ENCODE measurements at regions not wholly inside any gene's neighbourhood (a gene's known extent, or its start where the extent isn't known, plus 50 kb on each side); places are given as distances from the start of the nearest gene placed in this dataset.
"Not testable (repeated sequence)": the region's sequence is repeated elsewhere in the genome, so short reads cannot be mapped to it uniquely, and the experiment has no call there.

GRCh38 chr13:79187917-79188690 lies 218.0 kb downstream of the RBM26 start:
- no peak for DNase-seq (ENCODE audit: low spot score)

GRCh38 chr13:79185580-79185979 lies 220.5 kb downstream of the RBM26 start:
- peak; percentile 30 for DNase-seq (ENCODE audit: low spot score)

DNA sequence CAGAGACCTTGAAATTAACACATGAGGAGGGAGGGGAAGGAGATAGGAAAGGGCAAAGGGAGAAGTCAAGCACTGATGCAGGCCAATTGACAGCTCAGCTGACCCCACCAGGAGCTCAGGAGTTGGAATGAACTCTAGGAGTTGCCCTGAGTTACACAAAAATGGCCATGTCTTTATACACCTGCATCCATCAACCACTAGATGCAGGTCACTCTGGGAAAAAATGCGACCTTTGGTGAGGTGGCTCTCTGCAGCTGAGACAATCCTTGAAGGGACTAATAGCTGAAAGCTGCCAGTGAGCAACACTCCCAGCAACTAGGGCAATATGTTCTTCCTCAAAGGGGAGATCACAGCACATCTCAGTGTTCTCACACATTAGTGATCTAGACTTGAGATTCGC lies 222.8 kb downstream of the RBM26 start:
- no peak for DNase-seq (ENCODE audit: low spot score)

- not testable (repeated sequence) for DNase-seq (ENCODE audit: low spot score)
These were observed 232.4 kb downstream of the RBM26 start for GRCh38 chr13:79173691-79174090.

GRCh38 chr13:79172924-79173323 lies 233.1 kb downstream of the RBM26 start:
- not testable (repeated sequence) for DNase-seq (ENCODE audit: low spot score)

DNA sequence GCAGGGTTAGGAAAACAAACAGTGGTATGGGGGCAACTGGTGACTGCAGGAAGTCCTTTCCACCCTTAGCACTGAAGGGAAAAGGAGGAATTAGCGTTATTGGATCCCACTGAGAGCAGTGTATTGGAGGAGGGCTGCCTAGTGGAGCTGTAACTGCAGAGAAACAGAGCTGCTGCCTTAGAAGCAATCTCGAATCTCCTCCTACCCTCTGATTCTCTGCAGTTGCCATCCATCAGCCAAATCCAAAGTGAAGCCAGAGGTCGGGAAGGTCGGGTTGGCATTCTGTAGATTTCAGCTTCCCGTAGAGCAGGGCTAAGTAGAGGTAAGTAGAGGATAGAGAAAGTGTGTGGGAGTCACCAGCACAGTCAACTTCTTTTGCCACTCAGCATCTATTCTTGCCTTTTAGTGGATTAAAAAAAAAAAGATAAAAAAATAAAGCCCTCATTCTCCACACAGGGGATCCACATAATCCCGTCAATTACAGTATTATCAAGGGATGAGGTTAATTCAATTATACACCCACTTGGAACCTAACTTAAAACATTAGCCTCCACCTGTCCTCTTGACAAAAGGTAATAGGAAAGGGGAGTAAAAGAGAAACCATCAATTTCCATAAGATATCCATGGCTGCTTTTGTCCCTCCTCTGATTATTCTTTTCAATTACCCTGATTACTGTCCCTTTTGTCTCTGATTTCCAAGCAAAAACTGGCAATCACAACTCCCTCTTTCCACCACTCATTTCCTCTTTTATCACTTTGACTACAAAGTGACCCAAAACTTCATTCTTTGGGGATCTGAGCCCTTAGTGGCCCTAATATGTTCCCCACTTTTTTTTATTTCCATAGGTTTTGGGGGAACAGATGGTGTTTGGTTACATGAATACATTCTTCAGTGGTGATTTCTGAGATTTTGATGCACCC lies 234.7 kb downstream of the RBM26 start:
- DNase-seq (ENCODE audit: low spot score): no peak

DNA sequence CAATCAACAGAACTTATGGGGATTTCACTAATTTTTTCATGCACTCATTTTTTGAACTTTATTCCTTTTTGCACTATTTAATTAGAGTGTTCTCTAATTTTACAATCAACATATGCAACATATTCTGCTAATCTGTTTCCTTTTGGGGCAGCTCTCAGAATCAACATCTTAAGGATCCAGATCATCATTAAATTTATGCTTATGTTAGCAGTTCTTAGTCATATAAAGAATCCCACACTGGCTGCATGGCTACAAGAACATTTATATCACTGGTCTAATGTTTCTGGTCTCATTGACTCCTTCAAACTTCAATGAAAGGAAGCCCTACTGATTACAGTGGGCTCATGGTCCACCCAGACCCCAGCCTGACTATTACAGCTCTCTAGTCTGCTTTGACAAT lies 245.2 kb downstream of the RBM26 start:
- DNase-seq (ENCODE audit: low spot score): no peak

DNA sequence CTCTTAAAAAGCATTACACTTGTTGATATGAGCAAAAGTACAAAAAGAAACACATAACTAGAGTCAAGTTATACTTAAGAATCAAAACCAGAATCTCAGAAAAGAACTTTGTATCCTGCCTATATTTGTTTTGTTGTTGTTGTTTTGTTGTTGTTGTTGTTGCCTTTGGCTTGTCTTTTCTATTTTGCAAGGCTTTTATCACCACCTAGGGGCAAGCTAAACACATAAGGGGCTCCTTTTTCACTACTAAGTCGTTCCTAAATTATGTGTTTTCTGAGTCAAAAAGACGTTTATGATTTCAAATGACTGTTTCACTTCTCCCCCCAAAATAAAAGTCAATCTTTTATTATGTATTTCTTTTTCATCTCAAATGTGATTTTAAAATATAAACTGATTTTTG lies 250.2 kb downstream of the RBM26 start:
- DNase-seq (ENCODE audit: low spot score): no peak

GRCh38 chr13:79149210-79149609 lies 256.8 kb downstream of the RBM26 start:
- DNase-seq (ENCODE audit: low spot score): no peak

DNA sequence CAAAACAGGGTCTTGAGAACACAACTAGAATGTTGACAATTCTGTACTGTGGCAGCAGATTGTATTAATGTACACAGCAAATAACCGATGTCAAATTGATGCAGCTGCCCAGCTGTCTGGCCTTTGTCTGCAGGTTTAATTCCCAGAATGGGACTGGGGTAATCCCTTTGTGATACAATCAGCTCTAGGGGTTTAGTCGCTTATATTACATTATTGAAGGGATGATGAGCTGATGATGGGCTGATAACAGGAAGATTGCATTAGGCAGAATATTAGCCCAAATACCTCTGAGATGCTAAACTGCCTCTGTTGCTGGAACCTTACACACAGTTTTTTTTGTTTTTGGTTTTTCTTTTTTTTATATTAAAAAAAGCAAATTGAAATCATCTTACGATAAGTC lies 265.0 kb downstream of the RBM26 start:
- DNase-seq (ENCODE audit: low spot score): no peak

GRCh38 chr13:79128158-79128557 lies 277.9 kb downstream of the RBM26 start:
- DNase-seq (ENCODE audit: low spot score): peak; percentile 29

DNA sequence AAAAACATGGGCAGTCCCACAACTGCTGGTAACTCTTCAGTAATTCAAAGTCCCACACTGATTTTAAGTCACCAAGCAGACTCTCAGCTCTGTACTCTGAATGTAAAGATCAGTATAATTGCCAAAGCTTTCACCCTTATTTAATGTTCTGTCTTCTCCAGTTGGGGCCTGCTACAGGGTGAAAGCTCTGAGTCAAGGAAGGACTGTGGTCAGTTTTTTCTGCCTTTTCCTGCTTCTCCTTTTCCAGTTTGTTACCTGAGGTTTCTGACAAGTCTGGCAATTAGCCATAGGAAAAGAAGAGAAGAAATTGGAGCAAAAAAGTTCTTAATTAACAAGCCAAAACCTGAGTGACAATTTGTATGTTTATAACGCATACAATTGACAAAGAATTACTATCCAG lies 279.3 kb downstream of the RBM26 start:
- no peak for DNase-seq (ENCODE audit: low spot score)

- DNase-seq (ENCODE audit: low spot score): no peak
These were observed 281.9 kb downstream of the RBM26 start for GRCh38 chr13:79124183-79124582.

DNA sequence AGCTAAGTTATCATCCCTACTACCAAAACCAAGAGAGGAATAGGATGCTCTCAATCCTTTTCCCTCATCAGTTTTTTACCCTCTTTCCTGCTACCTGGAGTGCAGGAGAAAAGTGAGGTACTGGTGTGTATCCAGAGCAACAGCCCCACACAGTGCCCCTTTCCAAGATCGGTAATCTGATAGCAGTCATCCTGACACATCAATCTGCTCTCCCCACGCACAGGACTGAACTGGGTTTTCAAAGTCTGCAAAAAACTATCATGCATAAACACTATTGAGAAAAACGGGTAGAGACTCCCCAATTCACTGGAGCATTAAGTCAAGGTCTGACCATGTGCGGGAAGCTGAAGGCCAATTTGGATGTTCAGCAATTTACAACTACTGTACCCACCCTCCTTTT lies 284.8 kb downstream of the RBM26 start:
- no peak for DNase-seq (ENCODE audit: low spot score)

GRCh38 chr13:79119578-79120107 lies 286.4 kb downstream of the RBM26 start:
- DNase-seq (ENCODE audit: low spot score): no peak

DNA sequence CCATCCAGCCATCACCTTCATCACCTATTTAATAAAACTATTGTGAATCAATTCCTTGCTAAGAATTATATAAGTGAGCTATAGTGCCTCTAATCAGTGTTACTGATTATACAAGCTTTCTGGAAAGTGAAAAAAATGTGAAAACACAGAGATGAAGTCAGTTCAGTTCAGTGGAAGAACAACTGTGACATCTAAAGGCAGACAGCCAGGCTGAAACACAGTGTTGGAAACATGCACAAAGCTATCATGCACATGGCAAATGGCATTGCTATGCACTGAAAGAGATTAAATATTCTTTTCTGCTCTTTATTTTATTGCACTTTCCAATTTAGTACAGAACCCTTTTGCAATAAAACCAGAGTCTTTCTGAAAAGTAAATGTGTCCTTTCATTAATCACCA lies 294.0 kb downstream of the RBM26 start:
- DNase-seq (ENCODE audit: low spot score): no peak

GRCh38 chr13:79108914-79109643 lies 297.0 kb downstream of the RBM26 start:
- DNase-seq (ENCODE audit: low spot score): no peak

GRCh38 chr13:79098596-79098995 lies 307.5 kb downstream of the RBM26 start:
- no peak for DNase-seq (ENCODE audit: low spot score)

DNA sequence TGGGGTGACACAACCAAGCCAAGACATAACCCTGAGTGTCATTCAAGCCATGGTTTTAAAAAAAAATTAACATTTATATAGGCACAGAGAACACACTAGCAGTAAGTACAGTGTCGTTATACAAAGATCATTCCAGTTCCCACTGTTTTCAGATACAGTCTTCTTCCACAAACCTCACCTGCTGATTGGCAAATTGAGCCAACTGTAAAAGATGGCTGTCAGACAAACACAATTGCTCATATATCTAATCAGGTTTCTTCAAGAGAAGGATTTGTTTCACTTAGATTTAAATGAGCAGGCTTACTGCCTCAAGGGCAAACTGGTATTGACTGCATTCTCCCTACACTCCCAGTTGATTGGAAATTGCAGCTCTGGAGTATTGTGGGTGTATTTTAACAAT lies 308.9 kb downstream of the RBM26 start:
- no peak for DNase-seq (ENCODE audit: low spot score)

DNA sequence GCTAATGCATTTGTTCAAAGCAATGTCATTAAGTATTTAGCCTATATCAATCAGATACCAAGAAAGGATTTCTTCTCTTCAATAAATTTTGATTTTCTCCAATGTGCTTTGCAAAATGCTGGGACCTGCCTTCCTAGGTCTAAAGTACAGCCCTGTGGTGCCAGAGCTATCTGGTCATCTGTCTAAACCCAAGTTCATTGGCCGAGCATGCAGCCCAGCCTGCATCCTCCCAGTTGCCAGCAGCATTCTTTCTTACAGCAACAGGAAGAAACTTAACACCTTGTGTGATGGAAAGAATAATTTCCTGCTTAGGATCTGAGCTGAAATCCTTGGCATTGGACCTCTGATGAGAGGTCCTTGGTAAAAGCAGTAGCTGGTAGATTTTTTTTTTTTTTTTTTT lies 310.0 kb downstream of the RBM26 start:
- DNase-seq (ENCODE audit: low spot score): no peak

GRCh38 chr13:79090552-79091124 lies 315.4 kb downstream of the RBM26 start:
- no peak for DNase-seq (ENCODE audit: low spot score)

Data from HuH-7 (cell line).